BE2C (cell line): ENCODE measurements at regions not wholly inside any gene's neighbourhood (a gene's known extent, or its start where the extent isn't known, plus 50 kb on each side); places are given as distances from the start of the nearest gene placed in this dataset.

Experiments
- DNase-seq: peaks from one replicate; pipeline ENCODE4 v3.0.0-alpha.2; 2020
- H3K27me3 ChIP-seq: fragments of 250-450 bp; sonication (Bioruptor Pico); 2 replicates; pipeline ENCODE4 v1.5.1; 2020; ENCODE audit warnings: mild to moderate bottlenecking
- H3K36me3 ChIP-seq: fragments of 250-450 bp; sonication (Bioruptor Pico); 2 replicates; pipeline ENCODE4 v1.5.1; 2020; ENCODE audit warnings: mild to moderate bottlenecking
- H3K4me1 ChIP-seq: fragments of 250-450 bp; sonication (Bioruptor Pico); 2 replicates; pipeline ENCODE4 v1.5.1; 2020
- H3K4me3 ChIP-seq: 2 replicates; pipeline ENCODE4 v1.5.1; 2011; ENCODE audit warnings: low read depth, low read length
- H3K9me3 ChIP-seq: fragments of 250-450 bp; sonication (Bioruptor Pico); 2 replicates; pipeline ENCODE4 v1.5.1; 2020
- TF ChIP-seq, protein P1 (sequence below): IDR thresholded peaks from 2 replicates; pipeline ENCODE4 v1.5.1; 2012; ENCODE audit warnings: mild to moderate bottlenecking, low read depth, low read length

DNA sequence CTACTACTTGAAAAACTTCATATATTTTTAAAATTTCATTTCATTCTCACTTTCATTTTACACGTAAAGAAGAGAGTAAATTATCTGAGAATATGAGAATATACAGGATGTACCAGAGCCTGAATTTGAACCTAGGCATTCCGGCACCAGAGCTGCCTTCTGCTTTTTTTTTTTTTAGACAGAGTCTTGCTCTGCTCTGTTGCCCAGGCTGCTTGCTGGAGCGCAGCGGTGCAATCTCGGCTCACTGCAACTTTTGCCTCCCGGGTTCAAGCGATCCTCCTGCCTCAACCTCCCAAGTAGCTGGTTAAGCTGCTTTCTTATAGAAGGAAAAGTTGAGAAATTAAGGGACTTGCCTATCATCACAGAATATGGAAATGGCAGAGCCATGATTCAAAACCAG lies 540.1 kb downstream of the EBF1 start:
- no peaks in the 10 kb centered on the region for H3K4me1 ChIP-seq
- DNase-seq = no peak
- no peaks in the 10 kb centered on the region for H3K36me3 ChIP-seq
- no peak overlapping the region for H3K4me3 ChIP-seq
- H3K27me3 ChIP-seq = no peaks in the 10 kb centered on the region
- TF ChIP-seq, protein P1, sequence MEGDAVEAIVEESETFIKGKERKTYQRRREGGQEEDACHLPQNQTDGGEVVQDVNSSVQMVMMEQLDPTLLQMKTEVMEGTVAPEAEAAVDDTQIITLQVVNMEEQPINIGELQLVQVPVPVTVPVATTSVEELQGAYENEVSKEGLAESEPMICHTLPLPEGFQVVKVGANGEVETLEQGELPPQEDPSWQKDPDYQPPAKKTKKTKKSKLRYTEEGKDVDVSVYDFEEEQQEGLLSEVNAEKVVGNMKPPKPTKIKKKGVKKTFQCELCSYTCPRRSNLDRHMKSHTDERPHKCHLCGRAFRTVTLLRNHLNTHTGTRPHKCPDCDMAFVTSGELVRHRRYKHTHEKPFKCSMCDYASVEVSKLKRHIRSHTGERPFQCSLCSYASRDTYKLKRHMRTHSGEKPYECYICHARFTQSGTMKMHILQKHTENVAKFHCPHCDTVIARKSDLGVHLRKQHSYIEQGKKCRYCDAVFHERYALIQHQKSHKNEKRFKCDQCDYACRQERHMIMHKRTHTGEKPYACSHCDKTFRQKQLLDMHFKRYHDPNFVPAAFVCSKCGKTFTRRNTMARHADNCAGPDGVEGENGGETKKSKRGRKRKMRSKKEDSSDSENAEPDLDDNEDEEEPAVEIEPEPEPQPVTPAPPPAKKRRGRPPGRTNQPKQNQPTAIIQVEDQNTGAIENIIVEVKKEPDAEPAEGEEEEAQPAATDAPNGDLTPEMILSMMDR = no peak
- no peaks in the 10 kb centered on the region for H3K9me3 ChIP-seq

DNA sequence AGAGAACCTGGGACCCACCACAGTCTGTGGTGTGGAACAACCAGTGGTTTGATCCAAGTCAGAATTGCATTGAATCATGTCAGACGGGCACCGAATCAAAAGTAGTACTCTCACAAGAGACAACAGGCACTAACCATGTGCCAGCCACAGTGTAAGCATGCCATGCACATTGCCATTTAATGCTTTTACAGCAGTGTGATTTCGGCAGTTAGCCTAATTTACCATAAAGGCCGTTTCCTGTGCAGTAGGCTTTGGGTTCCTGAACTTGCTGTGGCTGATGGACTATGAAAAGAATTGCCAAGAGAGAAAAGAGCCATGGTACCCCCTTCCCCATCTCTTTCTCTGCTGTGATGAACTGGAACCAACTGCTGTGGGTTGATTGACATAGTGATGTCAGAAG lies 540.6 kb downstream of the EBF1 start:
- no peak for DNase-seq
- Histone ChIP-seq H3K9me3 (no peaks in the 10 kb centered on the region), H3K4me3 (no peak overlapping the region), H3K27me3 (no peaks in the 10 kb centered on the region), H3K36me3 (no peaks in the 10 kb centered on the region), H3K4me1 (no peaks in the 10 kb centered on the region)
- TF ChIP-seq, protein P1 = no peak

DNA sequence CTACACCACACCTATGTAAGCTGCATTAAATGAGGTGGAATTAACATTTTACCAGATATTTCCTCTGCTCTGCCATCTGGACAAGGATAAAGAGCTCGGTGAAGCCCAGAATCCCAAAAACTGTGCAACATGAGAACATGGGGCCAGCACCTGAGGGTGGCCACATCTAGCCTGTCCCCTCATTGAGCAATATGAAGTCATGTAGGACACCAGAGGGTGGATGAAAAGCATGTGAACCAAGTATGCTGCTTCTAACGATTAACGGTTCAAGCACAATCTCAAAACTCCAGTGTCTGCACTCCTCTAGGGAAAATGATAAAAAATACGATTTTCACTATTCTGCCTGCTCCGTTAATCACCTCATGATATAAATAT lies 545.8 kb downstream of the EBF1 start:
- no peaks in the 10 kb centered on the region for H3K27me3 ChIP-seq
- H3K9me3 ChIP-seq = no peaks in the 10 kb centered on the region
- no peaks in the 10 kb centered on the region for H3K4me1 ChIP-seq
- H3K4me3 ChIP-seq = no peak overlapping the region
- no peak for DNase-seq
- H3K36me3 ChIP-seq = no peaks in the 10 kb centered on the region
- TF ChIP-seq, protein P1 = no peak

DNA sequence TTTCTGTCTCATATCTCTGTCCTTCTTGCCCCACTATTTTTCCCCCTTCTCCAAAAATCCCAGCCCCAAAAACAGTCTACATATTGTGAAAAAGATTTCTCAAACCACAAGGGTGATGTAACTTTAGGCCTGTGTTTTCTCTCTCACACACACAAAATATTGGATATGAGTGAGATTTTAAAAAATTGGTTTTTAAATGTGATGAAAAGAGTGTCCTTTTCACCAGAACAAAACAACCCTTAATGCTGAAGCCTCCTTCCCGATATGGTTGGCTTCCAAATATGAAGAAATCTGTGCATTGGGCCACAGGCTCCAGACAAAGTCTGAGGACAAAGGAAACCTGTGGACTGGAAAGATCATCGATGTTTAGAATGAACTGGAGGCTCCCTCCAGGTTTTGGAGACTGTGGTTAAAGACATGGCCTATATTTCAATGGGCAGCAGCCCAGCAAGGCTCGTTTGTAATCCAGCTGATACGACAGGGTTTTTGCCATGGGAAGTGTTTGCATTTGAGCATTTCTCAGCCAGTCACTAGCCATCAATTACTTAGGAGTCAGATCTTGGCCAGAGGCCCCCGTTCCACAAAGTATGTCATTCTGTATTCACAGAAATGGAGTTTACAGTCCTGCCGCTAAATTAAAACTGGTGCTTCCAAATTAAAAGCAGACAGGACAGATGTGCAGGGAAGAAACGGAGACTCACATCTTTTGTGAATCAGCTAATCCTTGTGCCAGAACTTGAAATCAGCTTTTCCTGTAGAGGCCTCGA lies 546.3 kb downstream of the EBF1 start:
- H3K27me3 ChIP-seq = no peaks in the 10 kb centered on the region
- no peak for DNase-seq
- TF ChIP-seq, protein P1 = no peak
- no peaks in the 10 kb centered on the region for H3K36me3 ChIP-seq
- no peak overlapping the region for H3K4me3 ChIP-seq
- no peaks in the 10 kb centered on the region for H3K9me3 ChIP-seq
- no peaks in the 10 kb centered on the region for H3K4me1 ChIP-seq

DNA sequence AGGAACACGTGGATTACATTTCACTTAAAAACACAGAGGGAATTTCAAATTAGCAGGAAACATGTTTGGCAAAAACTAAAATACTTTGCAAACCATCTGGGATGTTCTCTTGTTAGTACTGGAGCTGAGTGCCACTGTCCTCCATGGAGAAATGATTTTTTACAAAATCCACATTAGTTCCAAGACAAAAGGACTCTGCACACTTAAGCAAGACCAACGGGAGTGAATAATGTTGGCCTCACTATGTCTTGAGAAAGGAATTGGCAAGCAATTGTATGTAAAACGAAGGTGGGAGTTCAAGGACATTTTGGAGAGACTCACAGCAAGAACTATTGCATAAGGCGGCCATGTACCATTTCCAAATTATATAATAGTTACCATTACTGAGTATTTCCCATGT lies 547.5 kb downstream of the EBF1 start:
- TF ChIP-seq, protein P1 = no peak
- no peak for DNase-seq
- Histone ChIP-seq H3K36me3 (no peaks in the 10 kb centered on the region), H3K4me3 (no peak overlapping the region), H3K27me3 (no peaks in the 10 kb centered on the region), H3K9me3 (peaks cover 2% of the 10 kb centered on the region; the same call in 1 of the 2 replicates), H3K4me1 (no peaks in the 10 kb centered on the region)

DNA sequence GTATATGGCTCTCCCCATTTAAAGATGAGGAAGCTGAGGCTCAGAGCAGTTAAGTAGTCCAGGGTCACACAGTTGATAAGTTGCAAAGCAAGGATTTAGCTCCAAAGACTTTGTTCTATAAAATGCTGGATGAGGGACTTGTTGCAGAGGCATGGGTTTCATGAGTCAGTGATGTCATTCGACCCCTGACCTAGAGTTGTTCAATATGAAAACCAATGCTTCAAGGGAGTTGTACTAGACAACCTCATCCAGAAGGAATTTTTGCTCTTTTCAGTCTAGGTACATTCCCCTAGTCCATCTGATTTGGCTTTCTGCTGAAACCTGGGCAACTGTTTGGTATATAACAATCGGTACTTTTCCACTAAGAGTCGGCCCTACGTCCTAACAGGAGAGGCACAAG lies 550.4 kb downstream of the EBF1 start:
- Histone ChIP-seq H3K4me1 (no peaks in the 10 kb centered on the region), H3K9me3 (peaks cover 2% of the 10 kb centered on the region; the same call in 1 of the 2 replicates), H3K27me3 (no peaks in the 10 kb centered on the region), H3K4me3 (no peak overlapping the region), H3K36me3 (no peaks in the 10 kb centered on the region)
- TF ChIP-seq, protein P1 = no peak
- no peak for DNase-seq
